ENCODE measurements at regions not wholly inside any gene's neighbourhood (a gene's known extent, or its start where the extent isn't known, plus 50 kb on each side); places are given as distances from the start of the nearest gene placed in this dataset.

GRCh38 chr11:71311928-71312510 lies 59.6 kb upstream of the SHANK2 start:
- TF ChIP-seq, protein P1, sequence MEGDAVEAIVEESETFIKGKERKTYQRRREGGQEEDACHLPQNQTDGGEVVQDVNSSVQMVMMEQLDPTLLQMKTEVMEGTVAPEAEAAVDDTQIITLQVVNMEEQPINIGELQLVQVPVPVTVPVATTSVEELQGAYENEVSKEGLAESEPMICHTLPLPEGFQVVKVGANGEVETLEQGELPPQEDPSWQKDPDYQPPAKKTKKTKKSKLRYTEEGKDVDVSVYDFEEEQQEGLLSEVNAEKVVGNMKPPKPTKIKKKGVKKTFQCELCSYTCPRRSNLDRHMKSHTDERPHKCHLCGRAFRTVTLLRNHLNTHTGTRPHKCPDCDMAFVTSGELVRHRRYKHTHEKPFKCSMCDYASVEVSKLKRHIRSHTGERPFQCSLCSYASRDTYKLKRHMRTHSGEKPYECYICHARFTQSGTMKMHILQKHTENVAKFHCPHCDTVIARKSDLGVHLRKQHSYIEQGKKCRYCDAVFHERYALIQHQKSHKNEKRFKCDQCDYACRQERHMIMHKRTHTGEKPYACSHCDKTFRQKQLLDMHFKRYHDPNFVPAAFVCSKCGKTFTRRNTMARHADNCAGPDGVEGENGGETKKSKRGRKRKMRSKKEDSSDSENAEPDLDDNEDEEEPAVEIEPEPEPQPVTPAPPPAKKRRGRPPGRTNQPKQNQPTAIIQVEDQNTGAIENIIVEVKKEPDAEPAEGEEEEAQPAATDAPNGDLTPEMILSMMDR (IDR thresholded peaks at IDR 0.05; ENCODE audit: poor library complexity, severe bottlenecking), result no peak
- TF ChIP-seq EZH2 (IDR thresholded peaks at IDR 0.05; ENCODE audit: borderline replicate concordance, insufficient read depth, low read length, poor library complexity, severe bottlenecking) (no peak), MXI1 (conservative IDR thresholded peaks at IDR 0.05; ENCODE audit: poor library complexity, severe bottlenecking) (no peak)
